K562 (cell line): ENCODE measurements at regions not wholly inside any gene's neighbourhood (a gene's known extent, or its start where the extent isn't known, plus 50 kb on each side); places are given as distances from the start of the nearest gene placed in this dataset.

ENCODE experiments used
- ATAC-seq: fragments of 200-7000 bp; cut with Tn5 transposase; 3 replicates; pipeline ENCODE4 v1.9.1; 2020; ENCODE audit warnings: moderate library complexity
- BruUV-seq: library from RNA; stranded (reverse); fragments of 400-500 nt; replicated peaks from 2 replicates; lab custom pipeline; 2021; lab: Mats Ljungman, UMichigan
- CTCF ChIA-PET: fragments of 300-600 bp; formaldehyde crosslinking; extraction: SDS; loops from one replicate; lab custom pipeline; 2021; ENCODE audit warnings: low intra/inter-chr PET ratio; lab: Yijun Ruan, JAX
- POLR2A ChIA-PET: fragments of 300-600, 350-650 bp; sonication (Branson Sonifier 250); formaldehyde crosslinking; extraction: SDS; loops from one replicate; lab custom pipeline; 2021; ENCODE audit warnings: antibody characterized with exemption, inconsistent platforms; lab: Yijun Ruan, JAX
- DNase-seq, 4 experiments: peaks; one replicate each; pipeline versions ENCODE4 v3.0.0 to v3.0.0-alpha.2; 2011 to 2018; ENCODE audit warnings: low spot score in 3 of 4, mixed read lengths in 3 of 4; ENCODE audit errors: extremely low read depth in 1 of 4
- FAIRE-seq: peaks from 2 replicates; lab custom pipeline; 2011; peaks lifted over from hg19 to GRCh38; lab: Jason Lieb, UNC
- H2AFZ ChIP-seq: 2 replicates; pipeline ENCODE4 v1.6.0; 2011; ENCODE audit warnings: low read depth, low read length, control low read depth, inconsistent platforms
- H3K27ac ChIP-seq: fragments of 200-600 bp; 3 replicates; pipeline ENCODE4 v1.8.0; 2011; ENCODE audit warnings: low read depth, mild to moderate bottlenecking, control low read depth, inconsistent platforms, low read length, moderate library complexity, mixed read lengths; ENCODE audit errors: extremely low read depth
- H3K27me3 ChIP-seq, 2 experiments: fragments of 300-600 bp in 1 of 2; 2 replicates in 1 of 2; 3 replicates in 1 of 2; pipeline versions ENCODE4 v1.6.0 to v1.8.0; 2011; ENCODE audit warnings: inconsistent platforms in 2 of 2, low read length in 2 of 2, mild to moderate bottlenecking in 1 of 2, mixed read lengths in 1 of 2, moderate library complexity in 1 of 2; ENCODE audit not compliant: control insufficient read depth in 2 of 2, insufficient read depth in 2 of 2
- H3K36me3 ChIP-seq: fragments of 300-600 bp; 3 replicates; pipeline ENCODE4 v1.8.0; 2011; ENCODE audit warnings: mild to moderate bottlenecking, low read length, inconsistent platforms; ENCODE audit not compliant: control insufficient read depth, insufficient read depth
- H3K4me1 ChIP-seq, 2 experiments: fragments of 200-600 bp in 1 of 2; replicated peaks in 1 of 2; 2 replicates in 1 of 2; 3 replicates in 1 of 2; pipeline versions ENCODE4 v1.5.1 to v1.8.0; 2011; ENCODE audit warnings: inconsistent platforms in 2 of 2, low read length in 2 of 2, mild to moderate bottlenecking in 1 of 2, mixed read lengths in 1 of 2, moderate library complexity in 1 of 2; ENCODE audit not compliant: control insufficient read depth in 2 of 2, insufficient read depth in 2 of 2
- H3K4me2 ChIP-seq: 2 replicates; pipeline ENCODE4 v1.6.1; 2011; ENCODE audit warnings: low read length, control low read depth, inconsistent platforms, mixed read lengths; ENCODE audit not compliant: insufficient read depth
- H3K4me3 ChIP-seq: fragments of 200-600 bp; sonication (generic), shearing (Covaris generic); 2 replicates; pipeline ENCODE4 v1.5.1; 2016; ENCODE audit warnings: control low read depth, inconsistent platforms
- H3K79me2 ChIP-seq: fragments of 200-600 bp; 3 replicates; pipeline ENCODE4 v1.8.0; 2011; ENCODE audit warnings: low read length, inconsistent platforms; ENCODE audit not compliant: control insufficient read depth, insufficient read depth
- H3K9ac ChIP-seq, 2 experiments: 2 replicates each; pipeline versions ENCODE4 v1.6.0 to v1.6.1; 2011; ENCODE audit warnings: low read depth in 2 of 2, low read length in 2 of 2, control low read depth in 1 of 2, inconsistent platforms in 1 of 2, mild to moderate bottlenecking in 1 of 2, mixed read lengths in 1 of 2; ENCODE audit not compliant: insufficient read depth in 1 of 2
- H3K9me1 ChIP-seq: one replicate; pipeline ENCODE4 v1.6.0; 2011; ENCODE audit warnings: inconsistent platforms, mild to moderate bottlenecking, low read length, moderate library complexity; ENCODE audit not compliant: control insufficient read depth, insufficient read depth
- H3K9me3 ChIP-seq: replicated peaks from 2 replicates; pipeline ENCODE4 v1.5.1; 2011; ENCODE audit warnings: low read depth, low read length, inconsistent platforms; ENCODE audit not compliant: control insufficient read depth, insufficient read depth
- H4K20me1 ChIP-seq: replicated peaks from 2 replicates; pipeline ENCODE4 v1.6.1; 2011; ENCODE audit warnings: low read length, inconsistent platforms, mixed read lengths; ENCODE audit not compliant: control insufficient read depth, insufficient read depth
- NRF1 ChIP-seq, 2 experiments: fragments of 450-650 bp; IDR thresholded peaks in 1 of 2; conservative IDR thresholded peaks in 1 of 2; 2 replicates each; pipeline ENCODE4 v1.6.1; 2014; ENCODE audit warnings: mild to moderate bottlenecking in 2 of 2
- PATZ1 ChIP-seq: fragments of 250-450 bp; sonication (Bioruptor Pico); IDR thresholded peaks from 2 replicates; pipeline ENCODE4 v1.5.0; 2020; ENCODE audit warnings: mild to moderate bottlenecking, borderline replicate concordance
- RBFOX2 ChIP-seq: fragments of 200-400 bp; formaldehyde crosslinking; IDR thresholded peaks from 2 replicates; pipeline ENCODE4 v1.6.1; 2017; ENCODE audit warnings: low read depth, mild to moderate bottlenecking, low read length, moderate library complexity
- SNIP1 ChIP-seq: fragments of 450-650 bp; IDR thresholded peaks from 2 replicates; pipeline ENCODE4 v1.7.1; 2017; ENCODE audit warnings: low read depth, mild to moderate bottlenecking
- TBP ChIP-seq: optimal IDR thresholded peaks from 2 replicates; pipeline ENCODE3; 2011; ENCODE audit warnings: low read depth, low read length, improper control_type of control experiment
- ZNF511 ChIP-seq: sonication (generic); formaldehyde crosslinking; IDR thresholded peaks from 2 replicates; pipeline ENCODE4 v1.8.0; 2022; ENCODE audit warnings: mild to moderate bottlenecking, missing genetic modification reagents
- in situ Hi-C: fragments of 300-500 bp; cut with MboI; formaldehyde crosslinking; loops from 4 replicates; pipeline ENCODE4 v1.15.0; 2018; ENCODE audit warnings: inconsistent platforms, mixed read lengths
- intact Hi-C: fragments of 100-400 bp; cut with micrococcal nuclease; formaldehyde crosslinking; loops from 2 replicates; pipeline ENCODE4 v1.14.2; 2022

- no TSS peak for BruUV-seq
- ChIA-PET CTCF (no interaction called here), POLR2A (no interaction called here)
- no peak overlapping the region for H3K9ac ChIP-seq
- no peaks in the 10 kb centered on the region for H3K9me1 ChIP-seq
- ATAC-seq (no peak), DNase-seq (no peak), FAIRE-seq (no peak)
- H3K4me1 ChIP-seq, result no peaks in the 10 kb centered on the region
- no peaks in the 10 kb centered on the region for H4K20me1 ChIP-seq
- no peak overlapping the region for H3K4me2 ChIP-seq
- H3K4me3 ChIP-seq, result no peak overlapping the region
- intact Hi-C loops (no loop called here), in situ Hi-C loops (no loop called here)
- H3K27me3 ChIP-seq, result no peaks in the 10 kb centered on the region
- H3K36me3 ChIP-seq, result no peaks in the 10 kb centered on the region
- H3K9me3 ChIP-seq, result no peaks in the 10 kb centered on the region
- TF ChIP-seq ZNF511, result no peak
- no peak for TF ChIP-seq PATZ1 (CRISPR knock-in tag)
- TF ChIP-seq NRF1 (conservative IDR thresholded peaks at IDR 0.05 in 1 of 2, IDR thresholded peaks at IDR 0.05 in 1 of 2), result no peak
- TF ChIP-seq SNIP1, result no peak
- no peak for TF ChIP-seq RBFOX2
- no peak for TF ChIP-seq TBP
- TF ChIP-seq, all 486 proteins: peak for 0
- no peaks in the 10 kb centered on the region for H3K79me2 ChIP-seq
- no peak overlapping the region for H3K27ac ChIP-seq
- no peak overlapping the region for H2AFZ ChIP-seq
Observed at GRCh38 chr3:104190681-104191080, 1176.0 kb upstream of the ALCAM start.
